K562 (cell line): ENCODE measurements at regions not wholly inside any gene's neighbourhood (a gene's known extent, or its start where the extent isn't known, plus 50 kb on each side); places are given as distances from the start of the nearest gene placed in this dataset.
A peak's percentile ranks its signal among the peaks of the same experiment; 100 is the strongest.

Experiments used
- ATAC-seq: fragments of 200-7000 bp; cut with Tn5 transposase; 3 replicates; pipeline ENCODE4 v1.9.1; 2020; ENCODE audit warnings: moderate library complexity
- BruUV-seq: library from RNA; stranded (reverse); fragments of 400-500 nt; replicated peaks from 2 replicates; lab custom pipeline; 2021; lab: Mats Ljungman, UMichigan
- CTCF ChIA-PET: fragments of 300-600 bp; formaldehyde crosslinking; extraction: SDS; loops from one replicate; lab custom pipeline; 2021; ENCODE audit warnings: low intra/inter-chr PET ratio; lab: Yijun Ruan, JAX
- POLR2A ChIA-PET: fragments of 300-600, 350-650 bp; sonication (Branson Sonifier 250); formaldehyde crosslinking; extraction: SDS; loops from one replicate; lab custom pipeline; 2021; ENCODE audit warnings: antibody characterized with exemption, inconsistent platforms; lab: Yijun Ruan, JAX
- DNase-seq, 4 experiments: peaks; one replicate each; pipeline versions ENCODE4 v3.0.0 to v3.0.0-alpha.2; 2011 to 2018; ENCODE audit warnings: low spot score in 3 of 4, mixed read lengths in 3 of 4; ENCODE audit errors: extremely low read depth in 1 of 4
- FAIRE-seq: peaks from 2 replicates; lab custom pipeline; 2011; peaks lifted over from hg19 to GRCh38; lab: Jason Lieb, UNC
- H2AFZ ChIP-seq: 2 replicates; pipeline ENCODE4 v1.6.0; 2011; ENCODE audit warnings: low read depth, low read length, control low read depth, inconsistent platforms
- H3K27ac ChIP-seq: fragments of 200-600 bp; 3 replicates; pipeline ENCODE4 v1.8.0; 2011; ENCODE audit warnings: low read depth, mild to moderate bottlenecking, control low read depth, inconsistent platforms, low read length, moderate library complexity, mixed read lengths; ENCODE audit errors: extremely low read depth
- H3K27me3 ChIP-seq, 2 experiments: fragments of 300-600 bp in 1 of 2; 2 replicates in 1 of 2; 3 replicates in 1 of 2; pipeline versions ENCODE4 v1.6.0 to v1.8.0; 2011; ENCODE audit warnings: inconsistent platforms in 2 of 2, low read length in 2 of 2, mild to moderate bottlenecking in 1 of 2, mixed read lengths in 1 of 2, moderate library complexity in 1 of 2; ENCODE audit not compliant: control insufficient read depth in 2 of 2, insufficient read depth in 2 of 2
- H3K36me3 ChIP-seq: fragments of 300-600 bp; 3 replicates; pipeline ENCODE4 v1.8.0; 2011; ENCODE audit warnings: mild to moderate bottlenecking, low read length, inconsistent platforms; ENCODE audit not compliant: control insufficient read depth, insufficient read depth
- H3K4me1 ChIP-seq, 2 experiments: fragments of 200-600 bp in 1 of 2; replicated peaks in 1 of 2; 2 replicates in 1 of 2; 3 replicates in 1 of 2; pipeline versions ENCODE4 v1.5.1 to v1.8.0; 2011; ENCODE audit warnings: inconsistent platforms in 2 of 2, low read length in 2 of 2, mild to moderate bottlenecking in 1 of 2, mixed read lengths in 1 of 2, moderate library complexity in 1 of 2; ENCODE audit not compliant: control insufficient read depth in 2 of 2, insufficient read depth in 2 of 2
- H3K4me2 ChIP-seq: 2 replicates; pipeline ENCODE4 v1.6.1; 2011; ENCODE audit warnings: low read length, control low read depth, inconsistent platforms, mixed read lengths; ENCODE audit not compliant: insufficient read depth
- H3K4me3 ChIP-seq: fragments of 200-600 bp; sonication (generic), shearing (Covaris generic); 2 replicates; pipeline ENCODE4 v1.5.1; 2016; ENCODE audit warnings: control low read depth, inconsistent platforms
- H3K79me2 ChIP-seq: fragments of 200-600 bp; 3 replicates; pipeline ENCODE4 v1.8.0; 2011; ENCODE audit warnings: low read length, inconsistent platforms; ENCODE audit not compliant: control insufficient read depth, insufficient read depth
- H3K9ac ChIP-seq, 2 experiments: 2 replicates each; pipeline versions ENCODE4 v1.6.0 to v1.6.1; 2011; ENCODE audit warnings: low read depth in 2 of 2, low read length in 2 of 2, control low read depth in 1 of 2, inconsistent platforms in 1 of 2, mild to moderate bottlenecking in 1 of 2, mixed read lengths in 1 of 2; ENCODE audit not compliant: insufficient read depth in 1 of 2
- H3K9me1 ChIP-seq: one replicate; pipeline ENCODE4 v1.6.0; 2011; ENCODE audit warnings: inconsistent platforms, mild to moderate bottlenecking, low read length, moderate library complexity; ENCODE audit not compliant: control insufficient read depth, insufficient read depth
- H3K9me3 ChIP-seq: replicated peaks from 2 replicates; pipeline ENCODE4 v1.5.1; 2011; ENCODE audit warnings: low read depth, low read length, inconsistent platforms; ENCODE audit not compliant: control insufficient read depth, insufficient read depth
- H4K20me1 ChIP-seq: replicated peaks from 2 replicates; pipeline ENCODE4 v1.6.1; 2011; ENCODE audit warnings: low read length, inconsistent platforms, mixed read lengths; ENCODE audit not compliant: control insufficient read depth, insufficient read depth
- CCNT2 ChIP-seq: IDR thresholded peaks from 2 replicates; pipeline ENCODE4 v1.6.1; 2011; ENCODE audit warnings: borderline replicate concordance, low read depth, mild to moderate bottlenecking, moderate library complexity, mixed read lengths, low read length; ENCODE audit not compliant: insufficient read length; ENCODE audit errors: extremely low read depth
- HSF4 ChIP-seq: fragments of 250-450 bp; sonication (Bioruptor Pico); IDR thresholded peaks from 2 replicates; pipeline ENCODE4 v2.1.2; 2022; ENCODE audit warnings: mild to moderate bottlenecking, moderate library complexity, borderline replicate concordance
- RBM25 ChIP-seq: fragments of 200-400 bp; formaldehyde crosslinking; IDR thresholded peaks from 2 replicates; pipeline ENCODE4 v1.6.1; 2018; ENCODE audit warnings: low read length, low read depth, moderate library complexity; ENCODE audit not compliant: severe bottlenecking
- ZNF146 ChIP-seq: IDR thresholded peaks from one replicate; pipeline ENCODE4 v1.6.1; 2018; ENCODE audit warnings: missing compliant biosample characterization; ENCODE audit not compliant: unreplicated experiment
- WGBS: fragments of 100-300 bp; shearing (Covaris generic); methylation state at CpG from one replicate; pipeline ENCODE4 v1.1.6; 2016; ENCODE audit warnings: low coverage, mixed read lengths; ENCODE audit not compliant: insufficient coverage; ENCODE audit errors: missing lambda C conversion rate; 5-methylcytosine and 5-hydroxymethylcytosine counted together
- in situ Hi-C: fragments of 300-500 bp; cut with MboI; formaldehyde crosslinking; loops from 4 replicates; pipeline ENCODE4 v1.15.0; 2018; ENCODE audit warnings: inconsistent platforms, mixed read lengths
- intact Hi-C: fragments of 100-400 bp; cut with micrococcal nuclease; formaldehyde crosslinking; loops from 2 replicates; pipeline ENCODE4 v1.14.2; 2022
- TF ChIP-seq, protein P1 (sequence below): IDR thresholded peaks from 2 replicates; pipeline ENCODE4 v1.6.1; 2016; ENCODE audit warnings: missing genetic modification characterization, missing compliant biosample characterization
- TF ChIP-seq, protein P2 (sequence below): fragments of 450-650 bp; conservative IDR thresholded peaks from 2 replicates; pipeline ENCODE4 v1.6.1; 2016; ENCODE audit warnings: missing genetic modification characterization, low read depth, mild to moderate bottlenecking, control low read depth, missing compliant biosample characterization

GRCh38 chr7:9900339-9900738 lies 1073.3 kb upstream of the PHF14 start:
- H3K9me3 ChIP-seq, result no peaks in the 10 kb centered on the region
- H3K9me1 ChIP-seq, result no peaks in the 10 kb centered on the region
- H4K20me1 ChIP-seq, result no peaks in the 10 kb centered on the region
- no peaks in the 10 kb centered on the region for H3K79me2 ChIP-seq
- WGBS, result 6% methylated on average over 2 of the region's 2 CpGs
- POLR2A ChIA-PET, result no interaction called here
- TF ChIP-seq, protein P1, sequence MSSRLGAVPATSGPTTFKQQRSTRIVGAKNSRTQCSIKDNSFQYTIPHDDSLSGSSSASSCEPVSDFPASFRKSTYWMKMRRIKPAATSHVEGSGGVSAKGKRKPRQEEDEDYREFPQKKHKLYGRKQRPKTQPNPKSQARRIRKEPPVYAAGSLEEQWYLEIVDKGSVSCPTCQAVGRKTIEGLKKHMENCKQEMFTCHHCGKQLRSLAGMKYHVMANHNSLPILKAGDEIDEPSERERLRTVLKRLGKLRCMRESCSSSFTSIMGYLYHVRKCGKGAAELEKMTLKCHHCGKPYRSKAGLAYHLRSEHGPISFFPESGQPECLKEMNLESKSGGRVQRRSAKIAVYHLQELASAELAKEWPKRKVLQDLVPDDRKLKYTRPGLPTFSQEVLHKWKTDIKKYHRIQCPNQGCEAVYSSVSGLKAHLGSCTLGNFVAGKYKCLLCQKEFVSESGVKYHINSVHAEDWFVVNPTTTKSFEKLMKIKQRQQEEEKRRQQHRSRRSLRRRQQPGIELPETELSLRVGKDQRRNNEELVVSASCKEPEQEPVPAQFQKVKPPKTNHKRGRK, result no peak
- TF ChIP-seq HSF4, result no peak
- TF ChIP-seq, protein P2, sequence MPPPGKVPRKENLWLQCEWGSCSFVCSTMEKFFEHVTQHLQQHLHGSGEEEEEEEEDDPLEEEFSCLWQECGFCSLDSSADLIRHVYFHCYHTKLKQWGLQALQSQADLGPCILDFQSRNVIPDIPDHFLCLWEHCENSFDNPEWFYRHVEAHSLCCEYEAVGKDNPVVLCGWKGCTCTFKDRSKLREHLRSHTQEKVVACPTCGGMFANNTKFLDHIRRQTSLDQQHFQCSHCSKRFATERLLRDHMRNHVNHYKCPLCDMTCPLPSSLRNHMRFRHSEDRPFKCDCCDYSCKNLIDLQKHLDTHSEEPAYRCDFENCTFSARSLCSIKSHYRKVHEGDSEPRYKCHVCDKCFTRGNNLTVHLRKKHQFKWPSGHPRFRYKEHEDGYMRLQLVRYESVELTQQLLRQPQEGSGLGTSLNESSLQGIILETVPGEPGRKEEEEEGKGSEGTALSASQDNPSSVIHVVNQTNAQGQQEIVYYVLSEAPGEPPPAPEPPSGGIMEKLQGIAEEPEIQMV, result no peak
- peak; percentile 55 for TF ChIP-seq ZNF146 (CRISPR knock-in tag)
- no peak for TF ChIP-seq CCNT2
- peak; percentile 3 for TF ChIP-seq RBM25
- no peak overlapping the region for H3K4me3 ChIP-seq
- no peaks in the 10 kb centered on the region for H3K27me3 ChIP-seq
- H3K27ac ChIP-seq, result no peak overlapping the region
- CTCF ChIA-PET, result no interaction called here
- H2AFZ ChIP-seq, result no peak overlapping the region
- H3K4me2 ChIP-seq, result no peak overlapping the region
- intact Hi-C loops (no loop called here), in situ Hi-C loops (no loop called here)
- no peak for FAIRE-seq
- no peak for ATAC-seq
- no peak for DNase-seq
- no peak overlapping the region for H3K9ac ChIP-seq
- BruUV-seq, result no TSS peak
- H3K36me3 ChIP-seq, result no peaks in the 10 kb centered on the region
- H3K4me1 ChIP-seq, result no peaks in the 10 kb centered on the region
